ENCODE measurements at regions not wholly inside any gene's neighbourhood (a gene's known extent, or its start where the extent isn't known, plus 50 kb on each side); places are given as distances from the start of the nearest gene placed in this dataset.

DNA sequence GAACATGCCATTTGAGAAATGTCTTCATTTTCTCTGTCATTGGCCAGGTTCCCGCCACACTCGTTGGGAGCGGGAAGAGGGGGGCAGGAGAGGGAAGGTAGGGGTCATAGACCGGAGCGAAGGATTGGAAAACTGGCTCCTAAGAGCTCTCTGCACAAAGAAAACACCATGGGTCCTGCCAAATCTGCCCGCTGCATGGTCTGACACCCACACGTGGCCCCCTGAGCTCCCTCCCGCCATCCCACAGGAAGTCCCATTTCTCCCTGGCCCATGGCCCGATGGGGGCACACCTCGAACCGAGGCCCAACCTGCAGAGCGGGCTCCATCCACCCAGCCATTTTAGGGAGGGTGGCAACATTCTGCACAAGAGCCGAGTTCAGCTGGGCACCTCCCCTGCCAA, 159.6 kb downstream of the SALL1 start:
- DNase-seq = no peak

DNA sequence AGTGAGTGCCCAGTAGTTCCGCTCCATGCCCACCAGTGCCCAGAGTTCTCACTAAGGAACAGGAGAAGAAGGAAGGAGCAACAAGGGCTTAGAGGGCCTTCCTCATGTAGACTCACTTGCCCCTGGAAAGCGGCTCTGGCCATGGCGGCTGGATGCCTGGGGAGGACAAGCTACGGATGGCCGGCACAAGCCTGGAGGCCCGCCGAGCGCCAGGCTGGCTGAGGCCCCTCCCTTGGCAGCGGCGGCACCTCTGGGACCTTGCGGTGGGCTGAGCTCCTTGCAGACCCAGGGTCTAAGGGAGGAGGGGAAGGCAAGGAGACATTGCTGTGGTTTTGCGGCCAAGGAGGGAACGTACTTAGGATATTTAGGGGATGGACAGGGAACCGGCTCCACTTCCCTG, 160.1 kb downstream of the SALL1 start:
- DNase-seq = no peak

DNA sequence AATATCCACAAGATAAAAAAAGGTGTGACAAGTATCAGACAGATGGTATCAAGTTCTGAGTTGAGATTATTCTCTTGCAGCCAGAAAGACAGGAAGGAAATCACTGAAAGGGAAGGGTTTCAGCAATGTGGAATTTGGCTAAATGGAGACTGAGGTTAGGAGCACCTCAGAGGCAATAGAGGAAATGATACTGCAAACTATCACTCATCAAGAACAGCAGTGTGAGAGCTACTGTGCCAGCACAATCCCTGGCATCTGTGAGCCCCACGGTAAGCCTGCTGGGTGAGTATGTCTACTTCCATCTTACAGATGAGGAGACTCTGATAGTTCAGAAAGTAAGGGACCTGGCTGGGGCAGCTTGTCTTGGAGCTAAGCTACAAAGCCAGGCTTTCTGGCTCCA, 162.0 kb downstream of the SALL1 start:
- DNase-seq = no peak

DNA sequence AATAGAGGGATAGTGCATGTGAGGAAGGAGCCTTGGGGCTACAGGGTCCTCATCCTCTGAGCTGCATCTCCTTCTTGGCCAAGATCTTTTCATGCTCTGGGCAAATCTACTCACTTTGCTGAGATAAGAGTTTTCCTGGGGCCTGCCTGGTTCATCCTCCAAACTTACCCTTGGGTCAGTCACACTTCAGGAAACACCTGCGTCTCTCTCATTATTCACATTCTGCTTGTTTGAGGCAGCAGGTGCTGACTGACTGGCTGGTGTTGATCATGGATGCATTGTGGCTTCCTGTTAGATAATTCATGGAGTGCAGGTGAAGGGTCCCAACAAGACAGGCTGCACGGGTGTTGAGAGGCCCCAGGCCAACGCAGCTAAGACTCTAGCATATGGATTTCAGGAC, 162.6 kb downstream of the SALL1 start:
- no peak for DNase-seq

DNA sequence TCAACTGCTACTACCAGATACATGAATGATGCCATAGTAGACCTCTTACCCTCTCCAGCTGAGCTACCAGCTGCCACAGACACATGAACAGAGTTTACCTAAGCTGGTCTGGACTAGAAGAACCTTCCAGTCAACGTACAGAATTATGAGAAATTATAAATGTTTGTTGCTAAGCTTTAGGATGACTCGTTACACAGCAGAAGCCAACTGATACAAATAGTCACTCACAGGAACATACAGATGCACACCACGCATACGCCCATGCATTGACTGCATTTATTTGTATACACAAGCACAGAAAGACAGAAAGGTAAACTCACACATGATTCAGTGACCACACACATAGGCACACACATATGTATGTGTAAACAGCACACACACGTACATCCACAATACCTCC, 164.6 kb downstream of the SALL1 start:
- no peak for DNase-seq

DNA sequence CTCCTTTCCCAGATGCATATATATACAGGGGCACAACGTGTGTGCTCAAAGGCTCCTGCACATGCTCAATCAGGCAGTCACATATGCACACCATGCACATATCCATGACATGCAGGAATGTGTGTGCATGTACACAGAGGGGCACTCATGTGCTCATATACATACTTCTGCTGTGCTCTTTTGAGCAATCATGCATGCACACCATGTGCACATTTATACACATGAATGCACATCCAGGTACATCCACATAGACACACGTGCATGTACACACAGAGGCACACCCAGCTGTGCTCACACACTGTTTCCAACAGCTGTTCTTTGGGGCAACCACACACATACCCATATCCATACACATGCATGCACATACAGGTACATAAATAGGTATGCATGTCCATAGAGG, 165.3 kb downstream of the SALL1 start:
- DNase-seq = no peak

DNA sequence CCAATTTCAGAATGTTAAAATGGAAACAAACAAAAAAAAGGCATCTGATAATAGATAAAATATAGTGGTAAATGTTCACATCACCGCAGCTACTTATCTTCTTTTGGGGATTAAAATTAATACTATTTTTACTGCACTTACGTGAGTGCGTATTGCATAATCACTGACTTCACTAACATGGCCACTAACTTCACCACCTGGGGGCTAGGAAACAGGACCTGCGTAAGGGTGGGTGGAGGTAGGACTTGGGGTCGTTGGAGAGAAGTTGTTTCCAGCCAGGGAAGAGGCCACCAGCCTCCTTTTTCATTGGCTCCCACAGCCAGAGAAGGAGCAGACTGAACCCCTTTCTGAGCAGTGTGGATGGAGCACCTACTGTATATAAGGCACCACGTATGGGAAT, 166.4 kb downstream of the SALL1 start:
- no peak for DNase-seq

DNA sequence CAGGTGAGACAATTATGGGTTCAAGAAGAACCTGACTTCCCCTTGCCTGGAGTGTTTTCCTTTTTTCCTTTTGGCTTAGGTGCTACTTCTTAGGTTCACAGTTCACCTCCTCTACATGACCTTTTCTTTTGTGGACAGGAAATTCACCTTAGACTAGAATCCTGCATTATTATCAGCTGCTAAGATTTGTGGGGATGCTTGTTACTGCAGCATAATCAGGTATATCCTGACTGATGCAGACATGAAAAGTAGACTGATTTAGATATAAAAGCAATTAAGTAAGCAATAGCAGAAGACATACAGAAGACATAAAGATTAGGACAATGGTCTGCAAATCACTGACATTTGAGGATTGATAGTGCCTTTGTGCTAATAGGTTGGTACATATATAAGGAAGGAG, 168.3 kb downstream of the SALL1 start:
- no peak for DNase-seq

DNA sequence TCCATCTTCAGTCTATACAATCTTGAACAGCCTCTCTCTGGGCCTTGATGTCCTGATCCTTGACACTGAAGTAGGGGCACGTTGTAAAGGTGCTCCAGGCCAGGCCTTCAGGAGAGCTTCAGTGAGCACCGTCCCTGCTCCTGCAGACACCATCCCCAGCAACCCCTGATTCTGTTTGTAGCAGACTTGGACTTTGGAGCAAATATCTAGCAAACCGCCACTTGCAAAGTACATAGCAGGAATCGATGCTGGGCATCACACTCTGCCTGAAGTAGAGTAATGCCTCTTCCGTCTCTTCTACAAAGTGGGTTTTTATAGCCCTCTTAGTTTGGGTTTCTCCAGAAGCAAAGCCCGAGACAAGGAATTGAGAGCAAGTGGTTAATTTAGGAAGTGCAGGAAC, 169.1 kb downstream of the SALL1 start:
- DNase-seq = no peak

DNA sequence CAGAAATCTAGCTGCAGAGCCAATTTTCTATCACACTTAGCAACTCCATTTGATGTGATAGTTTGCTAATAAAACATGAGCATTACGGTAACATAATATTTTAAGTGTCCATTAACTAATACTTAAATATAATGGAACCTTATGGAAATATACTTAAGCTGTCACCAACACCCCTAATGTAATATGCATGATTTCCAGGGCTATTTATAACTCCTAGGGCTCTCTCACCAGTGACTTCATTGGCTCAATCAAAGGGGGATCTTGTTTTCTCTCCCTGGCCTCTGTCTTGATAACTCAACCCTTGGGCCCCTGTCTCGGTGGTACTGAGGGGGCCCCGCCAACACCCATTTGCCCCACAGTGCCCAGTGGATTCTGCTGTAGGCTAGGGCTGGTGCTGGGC, 170.4 kb downstream of the SALL1 start:
- DNase-seq = no peak

DNA sequence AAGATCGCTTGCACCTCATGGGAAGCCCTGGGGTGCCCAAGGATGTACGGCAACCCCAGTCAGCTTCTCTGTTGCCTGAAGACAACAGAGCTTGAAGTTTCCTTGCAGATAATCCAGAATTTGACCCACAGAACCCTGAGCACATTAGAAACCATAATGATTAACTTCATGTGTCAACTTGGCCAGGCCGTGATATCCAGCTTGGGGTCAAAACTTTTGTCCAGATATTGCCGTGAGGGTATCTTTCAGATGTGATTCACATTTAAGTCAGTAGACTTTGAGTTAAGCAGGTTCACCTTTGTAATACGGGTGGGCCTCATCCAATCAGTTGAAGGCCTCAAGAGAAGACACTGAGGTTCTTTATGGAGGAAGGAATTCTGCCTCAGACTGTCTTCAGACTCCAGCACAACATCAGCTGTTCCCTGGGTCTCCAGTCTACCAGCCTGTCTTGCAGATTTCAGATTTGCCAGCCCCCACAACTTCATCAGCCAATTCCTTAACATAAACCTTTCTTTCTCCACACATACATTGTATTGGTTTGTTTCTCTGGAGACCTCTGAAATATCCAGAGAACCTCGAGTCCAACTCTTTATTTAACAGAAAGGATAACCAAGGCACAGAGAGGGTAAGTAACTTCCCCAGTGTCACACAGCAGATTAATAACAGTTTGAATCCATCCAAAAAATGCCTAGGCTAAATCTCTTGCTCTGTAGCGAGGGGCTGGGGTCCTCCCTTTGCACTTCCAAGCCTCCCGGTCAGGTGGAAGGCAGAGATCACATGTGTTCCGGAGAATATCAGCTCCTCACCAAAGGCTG, 171.1 kb downstream of the SALL1 start:
- DNase-seq = no peak

DNA sequence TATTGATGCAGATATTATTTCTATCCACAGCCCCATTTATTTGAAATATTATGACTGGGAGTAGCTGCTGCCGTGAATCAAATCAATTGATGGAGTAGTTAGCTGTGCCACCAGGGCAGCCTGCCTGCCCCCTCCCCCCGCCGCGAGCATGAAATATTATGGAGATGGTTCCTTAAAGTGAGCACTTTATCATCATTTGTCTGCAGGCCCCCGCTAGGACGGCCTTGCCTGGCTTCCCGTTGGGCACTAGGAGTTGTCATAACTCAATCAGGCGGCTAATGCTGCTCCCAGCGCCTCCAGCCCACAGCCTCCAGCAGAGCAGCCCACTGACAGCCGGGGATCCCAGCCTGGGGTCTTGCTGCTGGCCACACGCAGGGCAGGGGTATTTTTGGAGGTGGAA, 173.9 kb downstream of the SALL1 start:
- no peak for DNase-seq

DNA sequence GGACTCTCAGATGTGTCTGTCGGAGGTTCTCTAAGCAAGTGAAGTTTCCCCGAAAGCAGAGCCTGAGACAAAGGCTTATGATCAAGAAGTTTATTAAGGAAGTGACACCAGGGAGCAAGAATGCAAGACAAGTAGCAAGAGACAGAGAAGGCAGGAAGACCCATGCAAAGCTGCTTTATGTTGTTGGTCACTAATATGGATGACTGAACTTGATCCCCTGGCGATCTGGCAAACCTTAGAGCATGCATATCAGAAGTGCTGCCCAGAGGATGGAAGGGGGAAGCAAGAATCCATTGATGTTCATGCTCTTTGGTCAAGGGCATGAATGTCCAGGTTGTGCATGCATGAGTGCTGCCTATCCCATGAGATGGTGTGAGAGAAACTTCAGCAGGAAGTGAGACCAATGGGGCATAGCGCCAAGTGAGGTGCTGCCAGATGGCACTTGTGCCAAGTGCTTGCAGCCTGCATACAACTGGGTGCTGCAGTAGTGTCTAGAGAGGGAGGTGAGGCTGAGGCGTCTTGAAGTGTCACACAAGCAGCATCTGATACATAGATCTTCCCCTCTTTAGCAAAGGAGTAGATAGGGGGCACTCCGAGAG, 176.5 kb downstream of the SALL1 start:
- DNase-seq = no peak

DNA sequence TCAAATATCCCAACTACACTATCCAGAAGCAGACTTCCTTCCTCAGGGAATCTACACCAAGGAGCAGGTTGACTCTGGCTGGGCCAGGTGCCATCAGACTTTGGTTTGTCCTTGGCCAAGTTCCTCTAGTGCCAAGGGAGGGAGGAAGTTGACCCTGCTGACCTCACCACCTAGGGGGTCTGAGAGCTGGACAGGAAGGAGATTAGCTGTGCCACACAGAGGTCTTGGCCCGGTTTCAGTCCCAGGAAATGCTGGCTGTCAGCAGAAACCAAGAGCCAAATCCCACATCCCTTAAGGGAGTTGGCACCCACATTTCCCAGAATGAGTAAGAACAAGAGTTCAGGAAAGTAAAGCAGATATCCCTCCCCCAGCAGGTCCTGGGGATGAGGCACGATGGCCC, 178.2 kb downstream of the SALL1 start:
- no peak for DNase-seq

DNA sequence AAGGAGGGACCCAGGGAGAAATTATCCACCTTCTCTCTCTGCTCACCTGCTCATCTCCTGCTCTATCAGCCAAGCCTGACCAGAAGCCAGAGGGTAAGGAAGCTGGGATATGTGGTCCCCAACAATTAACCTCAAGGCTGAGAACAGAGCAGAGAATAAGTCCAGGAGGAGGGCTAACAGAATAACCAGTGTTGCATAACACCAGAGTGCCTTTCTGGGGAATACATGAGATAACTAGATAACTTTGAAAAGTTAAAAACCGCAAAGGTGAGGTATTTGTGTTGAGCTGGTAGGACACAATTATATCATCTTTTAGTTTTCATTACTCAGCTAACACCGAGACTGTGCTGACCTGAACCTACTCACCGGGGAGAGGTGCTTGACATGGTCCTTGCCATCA, 180.8 kb downstream of the SALL1 start:
- no peak for DNase-seq

DNA sequence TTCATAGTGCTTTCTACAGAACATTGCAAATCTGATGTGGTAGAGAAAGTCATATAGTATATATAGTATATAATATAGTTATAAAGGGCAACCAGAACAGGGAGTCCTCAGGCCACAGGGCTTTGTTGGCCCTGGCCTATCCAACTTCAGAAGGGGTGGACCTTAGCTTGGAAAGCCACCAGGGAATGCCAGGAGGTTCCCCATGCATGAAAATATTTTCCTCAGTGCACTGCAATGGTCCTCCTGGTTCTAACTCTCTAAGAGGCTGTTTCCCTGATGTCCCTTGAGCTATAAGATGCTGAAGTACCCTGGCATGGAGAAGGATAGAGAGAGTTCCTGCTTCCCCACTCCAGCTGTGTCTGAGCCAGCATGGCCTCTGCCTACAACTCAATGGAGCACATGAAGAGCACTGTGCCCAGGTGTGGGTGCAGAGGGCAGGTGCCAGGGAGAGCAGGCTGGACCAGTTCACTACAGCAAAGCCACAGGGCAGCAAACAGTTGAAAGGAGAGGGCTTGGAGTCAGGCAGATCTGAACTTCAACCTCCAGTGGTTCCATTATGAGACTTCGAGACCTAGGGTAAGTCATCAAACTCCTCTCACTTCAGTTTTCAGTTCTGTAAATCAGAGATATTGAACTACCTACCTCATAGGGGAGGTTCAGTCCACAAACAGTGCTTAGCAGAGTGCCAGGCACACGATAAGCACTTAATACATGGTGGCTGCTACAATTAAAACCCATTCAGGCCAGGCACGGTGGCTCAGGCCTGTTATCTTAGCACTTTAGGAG, 183.1 kb downstream of the SALL1 start:
- DNase-seq = no peak

DNA sequence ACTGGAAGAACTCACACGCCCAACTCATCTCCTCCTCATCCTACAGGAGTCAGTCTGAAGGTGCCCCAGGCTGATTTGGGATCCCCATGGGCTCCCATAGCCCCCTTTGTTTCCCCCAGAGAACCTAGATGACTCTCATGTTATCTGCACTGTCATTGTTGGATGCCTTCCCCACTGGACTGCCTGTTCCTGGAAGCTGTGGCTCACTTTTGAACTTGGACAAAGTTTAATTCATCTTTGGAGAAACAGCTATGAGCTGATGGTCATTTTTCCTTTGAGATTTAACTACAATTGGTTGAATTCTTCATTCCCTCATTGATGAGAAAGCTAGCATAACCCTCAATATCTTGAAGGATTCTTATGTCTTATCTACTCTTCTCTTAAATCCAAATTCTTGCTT, 186.6 kb downstream of the SALL1 start:
- no peak for DNase-seq

DNA sequence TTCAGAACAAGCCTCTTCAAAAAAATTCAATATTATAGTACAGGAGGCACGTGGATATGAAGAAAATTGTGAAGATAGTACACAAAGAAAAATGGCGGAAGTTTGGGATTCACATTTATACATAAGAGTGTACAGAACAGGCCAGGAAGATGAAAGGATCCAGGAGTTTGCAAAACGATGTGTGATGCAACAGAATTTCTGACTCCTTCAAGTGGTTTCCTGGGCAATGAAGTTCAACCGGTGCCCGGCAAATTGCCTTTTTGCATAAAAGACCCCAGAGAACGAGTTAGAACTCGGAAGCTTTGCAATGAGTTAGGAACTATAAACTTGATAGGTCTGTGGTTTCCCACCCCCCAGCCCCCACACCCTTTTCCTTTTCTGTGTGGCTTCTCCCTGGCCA, 189.1 kb downstream of the SALL1 start:
- DNase-seq = no peak

DNA sequence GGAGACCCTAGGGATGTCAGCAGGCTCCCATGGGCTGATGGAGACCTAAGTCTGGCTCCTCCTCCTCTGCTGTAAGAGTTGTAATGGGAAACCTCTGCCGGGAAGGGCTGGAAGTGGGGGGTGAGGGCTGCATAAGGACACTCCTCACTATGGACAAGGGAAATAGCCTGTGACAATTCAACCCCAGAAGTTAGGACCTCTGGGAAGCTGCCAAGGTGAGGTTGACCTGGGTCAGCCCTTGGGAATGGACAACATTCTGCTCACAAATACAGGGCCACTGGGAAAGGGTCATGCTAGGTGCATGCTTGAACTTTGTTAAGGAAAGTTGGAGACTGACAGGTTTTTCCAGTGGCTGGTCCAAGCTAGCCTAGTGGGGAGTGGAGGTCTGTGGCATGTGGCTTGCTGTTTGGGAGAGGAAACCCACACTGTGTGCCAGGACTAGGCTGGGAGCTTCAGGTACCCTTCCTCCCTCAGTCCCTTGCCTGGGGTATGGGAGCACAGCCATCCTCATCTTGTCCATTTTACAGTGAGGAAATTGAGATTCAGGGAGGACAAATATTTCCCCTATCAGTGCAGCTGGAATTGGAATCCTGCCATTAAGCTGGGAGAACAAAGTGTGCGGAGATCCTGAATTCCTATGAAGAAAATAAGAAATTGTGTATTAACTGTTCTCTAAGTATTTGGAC, 190.4 kb downstream of the SALL1 start:
- no peak for DNase-seq

DNA sequence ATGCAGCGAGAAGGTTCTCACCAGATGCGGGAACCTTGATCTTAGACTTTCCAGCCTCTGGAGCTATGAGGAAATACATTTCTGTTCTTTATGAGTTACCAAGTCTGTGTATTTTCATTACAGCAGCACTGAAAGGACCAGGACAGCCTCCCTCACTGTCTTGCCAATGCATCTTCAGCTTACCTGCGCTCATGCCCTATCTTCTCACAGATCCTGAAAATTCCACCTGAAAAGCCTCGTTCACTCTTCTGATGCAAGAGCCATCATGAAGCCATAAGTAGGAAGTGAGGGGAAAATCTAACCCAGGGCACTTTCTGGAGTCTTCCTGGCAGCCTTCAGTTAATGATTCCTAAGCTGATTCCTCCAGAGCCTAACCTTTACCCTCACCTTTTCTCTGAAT, 194.0 kb downstream of the SALL1 start:
- no peak for DNase-seq

DNA sequence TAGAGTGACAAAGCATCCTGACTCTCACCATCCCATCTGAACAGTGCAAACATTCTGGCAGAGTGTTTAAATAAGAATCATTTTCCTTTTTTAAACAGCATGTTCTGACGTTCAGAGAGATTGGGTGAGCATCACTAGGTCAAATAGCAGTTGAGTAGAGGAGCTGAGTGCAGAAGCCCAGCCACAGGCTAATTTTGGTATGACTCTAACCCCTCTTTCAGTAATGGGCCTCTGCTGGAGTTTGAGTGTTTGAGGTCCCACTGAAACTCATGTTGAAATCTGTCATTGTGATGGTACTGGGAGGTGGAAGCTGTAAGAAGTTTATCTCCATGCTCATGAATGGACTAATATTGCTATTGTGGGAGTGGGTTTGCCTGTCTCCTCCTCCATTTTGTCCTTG, 194.4 kb downstream of the SALL1 start:
- DNase-seq = no peak

DNA sequence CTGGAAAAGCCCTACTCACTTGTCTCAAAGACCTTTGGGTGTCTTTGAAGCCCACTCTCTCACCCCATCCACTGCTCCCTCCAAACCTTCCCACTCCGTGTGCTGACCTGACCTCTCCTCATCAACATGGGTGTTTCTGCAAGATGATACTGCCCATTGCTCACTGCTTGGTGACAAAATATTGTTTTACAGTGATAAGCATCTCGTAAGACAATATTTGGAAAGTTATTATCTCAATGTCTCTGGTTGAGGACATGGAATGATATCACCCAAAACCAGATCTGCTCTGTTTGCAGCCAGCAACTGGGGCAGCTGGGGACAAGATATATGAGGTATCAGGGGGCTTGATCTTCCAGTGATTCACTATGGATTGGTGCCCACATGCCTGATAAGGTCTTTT, 195.8 kb downstream of the SALL1 start:
- DNase-seq = no peak

DNA sequence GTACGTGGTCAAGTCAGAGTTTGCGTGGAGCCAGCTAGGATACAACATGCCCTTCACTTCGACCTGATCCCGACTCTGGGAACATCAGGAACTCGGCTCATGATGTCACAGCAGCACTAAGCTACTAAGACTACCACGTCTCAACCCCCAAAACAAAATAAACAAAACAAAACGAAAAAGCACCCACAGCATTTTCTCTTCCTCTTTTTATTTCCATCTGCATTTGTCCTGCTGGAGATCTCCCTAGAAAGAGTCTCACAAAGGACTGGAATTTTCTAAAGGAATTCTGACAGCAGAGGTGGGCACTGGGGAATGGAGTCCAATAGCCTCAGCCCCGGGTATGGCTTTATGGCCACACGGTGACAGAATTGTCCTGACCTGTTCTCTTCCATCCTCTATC, 196.6 kb downstream of the SALL1 start:
- DNase-seq = no peak

DNA sequence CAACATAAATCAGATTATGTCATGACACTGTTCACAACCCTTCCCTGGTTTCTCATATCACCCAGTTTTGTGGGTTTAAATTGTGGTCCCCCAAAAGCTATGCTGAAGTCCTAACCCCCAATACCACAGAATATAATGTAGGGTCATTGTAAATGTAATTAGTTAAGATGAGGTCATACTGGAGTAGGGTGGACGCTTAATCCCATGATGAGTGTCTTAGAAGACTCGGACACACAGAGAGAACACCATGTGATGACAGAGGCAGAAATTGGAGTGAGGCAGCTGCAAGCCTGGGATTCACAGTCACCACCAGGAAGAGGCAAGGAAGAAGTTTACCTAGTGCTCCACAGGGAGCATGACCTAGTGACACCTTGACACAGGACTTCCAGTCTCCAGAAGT, 197.8 kb downstream of the SALL1 start:
- no peak for DNase-seq

All from NCI-H1092 treated with DMSO at 0.1 percent for 48 hours (cell line).